ENCODE measurements at regions not wholly inside any gene's neighbourhood (a gene's known extent, or its start where the extent isn't known, plus 50 kb on each side); places are given as distances from the start of the nearest gene placed in this dataset.

DNA sequence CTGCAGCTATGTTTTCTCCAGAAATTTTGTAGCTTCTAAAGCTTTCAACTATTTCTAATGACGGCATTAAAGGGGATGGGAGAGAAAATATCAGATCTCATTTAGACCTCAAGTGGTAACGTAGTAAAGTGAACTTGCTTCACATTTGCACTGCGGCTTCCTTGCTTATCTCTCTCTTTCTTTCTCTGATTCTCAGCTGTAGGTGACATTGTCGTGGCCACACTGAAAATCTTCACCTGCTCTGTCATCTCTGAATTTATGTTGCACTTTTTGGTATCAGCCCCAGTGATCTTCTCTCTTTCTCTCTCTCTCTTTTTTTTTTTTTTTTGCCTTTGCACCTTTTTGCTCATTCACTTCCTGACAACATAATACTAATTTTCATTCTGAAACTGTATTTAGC is 254.1 kb upstream of the SATB1 start:
- TF ChIP-seq, protein P1, sequence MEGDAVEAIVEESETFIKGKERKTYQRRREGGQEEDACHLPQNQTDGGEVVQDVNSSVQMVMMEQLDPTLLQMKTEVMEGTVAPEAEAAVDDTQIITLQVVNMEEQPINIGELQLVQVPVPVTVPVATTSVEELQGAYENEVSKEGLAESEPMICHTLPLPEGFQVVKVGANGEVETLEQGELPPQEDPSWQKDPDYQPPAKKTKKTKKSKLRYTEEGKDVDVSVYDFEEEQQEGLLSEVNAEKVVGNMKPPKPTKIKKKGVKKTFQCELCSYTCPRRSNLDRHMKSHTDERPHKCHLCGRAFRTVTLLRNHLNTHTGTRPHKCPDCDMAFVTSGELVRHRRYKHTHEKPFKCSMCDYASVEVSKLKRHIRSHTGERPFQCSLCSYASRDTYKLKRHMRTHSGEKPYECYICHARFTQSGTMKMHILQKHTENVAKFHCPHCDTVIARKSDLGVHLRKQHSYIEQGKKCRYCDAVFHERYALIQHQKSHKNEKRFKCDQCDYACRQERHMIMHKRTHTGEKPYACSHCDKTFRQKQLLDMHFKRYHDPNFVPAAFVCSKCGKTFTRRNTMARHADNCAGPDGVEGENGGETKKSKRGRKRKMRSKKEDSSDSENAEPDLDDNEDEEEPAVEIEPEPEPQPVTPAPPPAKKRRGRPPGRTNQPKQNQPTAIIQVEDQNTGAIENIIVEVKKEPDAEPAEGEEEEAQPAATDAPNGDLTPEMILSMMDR (IDR thresholded peaks at IDR 0.05) = no peak
- no peak for TF ChIP-seq POLR2AphosphoS5 (IDR thresholded peaks at IDR 0.05; ENCODE audit: insufficient read depth in 1 of 2, low read depth in 1 of 2)

Data from vagina (tissue), 2 donors.